ENCODE measurements at regions not wholly inside any gene's neighbourhood (a gene's known extent, or its start where the extent isn't known, plus 50 kb on each side); places are given as distances from the start of the nearest gene placed in this dataset.

- no peak for TF ChIP-seq EZH2 (IDR thresholded peaks at IDR 0.05; ENCODE audit: low read length, missing control alignments)
- TF ChIP-seq, protein P1, sequence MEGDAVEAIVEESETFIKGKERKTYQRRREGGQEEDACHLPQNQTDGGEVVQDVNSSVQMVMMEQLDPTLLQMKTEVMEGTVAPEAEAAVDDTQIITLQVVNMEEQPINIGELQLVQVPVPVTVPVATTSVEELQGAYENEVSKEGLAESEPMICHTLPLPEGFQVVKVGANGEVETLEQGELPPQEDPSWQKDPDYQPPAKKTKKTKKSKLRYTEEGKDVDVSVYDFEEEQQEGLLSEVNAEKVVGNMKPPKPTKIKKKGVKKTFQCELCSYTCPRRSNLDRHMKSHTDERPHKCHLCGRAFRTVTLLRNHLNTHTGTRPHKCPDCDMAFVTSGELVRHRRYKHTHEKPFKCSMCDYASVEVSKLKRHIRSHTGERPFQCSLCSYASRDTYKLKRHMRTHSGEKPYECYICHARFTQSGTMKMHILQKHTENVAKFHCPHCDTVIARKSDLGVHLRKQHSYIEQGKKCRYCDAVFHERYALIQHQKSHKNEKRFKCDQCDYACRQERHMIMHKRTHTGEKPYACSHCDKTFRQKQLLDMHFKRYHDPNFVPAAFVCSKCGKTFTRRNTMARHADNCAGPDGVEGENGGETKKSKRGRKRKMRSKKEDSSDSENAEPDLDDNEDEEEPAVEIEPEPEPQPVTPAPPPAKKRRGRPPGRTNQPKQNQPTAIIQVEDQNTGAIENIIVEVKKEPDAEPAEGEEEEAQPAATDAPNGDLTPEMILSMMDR (conservative IDR thresholded peaks at IDR 0.05 in 1 of 2, IDR thresholded peaks at IDR 0.05 in 1 of 2; ENCODE audit: low read depth in 1 of 2, low read length in 2 of 2): no peak
These were observed 245.7 kb downstream of the CCSER2 start for GRCh38 chr10:84574102-84574501.

Data from fibroblast of lung (primary cell).